ENCODE measurements at regions not wholly inside any gene's neighbourhood (a gene's known extent, or its start where the extent isn't known, plus 50 kb on each side); places are given as distances from the start of the nearest gene placed in this dataset.

GRCh38 chr20:22489626-22490286, 94.6 kb downstream of the FOXA2 start:
- Histone ChIP-seq H3K4me3 (ENCODE audit: insufficient read depth, low read length, poor library complexity, severe bottlenecking) (no peak overlapping the region), H3K9ac (ENCODE audit: low read length) (no peak overlapping the region), H3K79me2 (ENCODE audit: insufficient read depth, low read length) (no peaks in the 10 kb centered on the region), H2AFZ (ENCODE audit: low read depth, low read length, severe bottlenecking) (no peak overlapping the region), H3K27me3 (ENCODE audit: low read length) (no peaks in the 10 kb centered on the region), H3K9me2 (replicated peaks; ENCODE audit: insufficient read depth, low read length) (no peaks in the 10 kb centered on the region), H3K27ac (ENCODE audit: low read depth, low read length) (no peak overlapping the region), H4K20me1 (ENCODE audit: low read depth, low read length) (no peaks in the 10 kb centered on the region), H3K9me3 (ENCODE audit: insufficient read depth, low read length) (no peaks in the 10 kb centered on the region; the same call in 1 of the 2 replicates), H3K36me3 (ENCODE audit: low read length) (no peaks in the 10 kb centered on the region), H3F3A (ENCODE audit: insufficient read depth) (no peaks in the 10 kb centered on the region), H3K4me2 (ENCODE audit: low read depth, low read length, poor library complexity, severe bottlenecking) (no peak overlapping the region)
- no peak for TF ChIP-seq CTCF (IDR thresholded peaks at IDR 0.05; ENCODE audit: insufficient read depth, low read length, poor library complexity, severe bottlenecking)
- no peak for TF ChIP-seq EZH2phosphoT487 (conservative IDR thresholded peaks at IDR 0.05; ENCODE audit: low read length)

GRCh38 chr20:22480336-22480735, 104.0 kb downstream of the FOXA2 start:
- Histone ChIP-seq H3K27ac (ENCODE audit: low read depth, low read length) (no peak overlapping the region), H2AFZ (ENCODE audit: low read depth, low read length, severe bottlenecking) (no peak overlapping the region), H3K27me3 (ENCODE audit: low read length) (no peaks in the 10 kb centered on the region), H4K20me1 (ENCODE audit: low read depth, low read length) (no peaks in the 10 kb centered on the region), H3K4me3 (ENCODE audit: insufficient read depth, low read length, poor library complexity, severe bottlenecking) (no peak overlapping the region), H3F3A (ENCODE audit: insufficient read depth) (no peaks in the 10 kb centered on the region), H3K4me2 (ENCODE audit: low read depth, low read length, poor library complexity, severe bottlenecking) (no peak overlapping the region), H3K79me2 (ENCODE audit: insufficient read depth, low read length) (no peaks in the 10 kb centered on the region), H3K36me3 (ENCODE audit: low read length) (no peaks in the 10 kb centered on the region), H3K9ac (ENCODE audit: low read length) (no peak overlapping the region), H3K9me2 (replicated peaks; ENCODE audit: insufficient read depth, low read length) (no peaks in the 10 kb centered on the region), H3K9me3 (ENCODE audit: insufficient read depth, low read length) (no peaks in the 10 kb centered on the region)
- no peak for TF ChIP-seq CTCF (IDR thresholded peaks at IDR 0.05; ENCODE audit: insufficient read depth, low read length, poor library complexity, severe bottlenecking)
- TF ChIP-seq EZH2phosphoT487 (conservative IDR thresholded peaks at IDR 0.05; ENCODE audit: low read length) = no peak

GRCh38 chr20:22475662-22476061, 108.7 kb downstream of the FOXA2 start:
- Histone ChIP-seq H3K9me2 (replicated peaks; ENCODE audit: insufficient read depth, low read length) (no peaks in the 10 kb centered on the region), H3K79me2 (ENCODE audit: insufficient read depth, low read length) (no peaks in the 10 kb centered on the region), H3K27ac (ENCODE audit: low read depth, low read length) (no peak overlapping the region), H3K9me3 (ENCODE audit: insufficient read depth, low read length) (no peaks in the 10 kb centered on the region; the same call in 1 of the 2 replicates), H3K4me2 (ENCODE audit: low read depth, low read length, poor library complexity, severe bottlenecking) (no peak overlapping the region), H4K20me1 (ENCODE audit: low read depth, low read length) (no peaks in the 10 kb centered on the region), H3K36me3 (ENCODE audit: low read length) (no peaks in the 10 kb centered on the region), H3K27me3 (ENCODE audit: low read length) (no peaks in the 10 kb centered on the region), H3F3A (ENCODE audit: insufficient read depth) (no peaks in the 10 kb centered on the region), H3K4me3 (ENCODE audit: insufficient read depth, low read length, poor library complexity, severe bottlenecking) (no peak overlapping the region), H3K9ac (ENCODE audit: low read length) (no peak overlapping the region), H2AFZ (ENCODE audit: low read depth, low read length, severe bottlenecking) (no peak overlapping the region)
- TF ChIP-seq EZH2phosphoT487 (conservative IDR thresholded peaks at IDR 0.05; ENCODE audit: low read length) = no peak
- TF ChIP-seq CTCF (IDR thresholded peaks at IDR 0.05; ENCODE audit: insufficient read depth, low read length, poor library complexity, severe bottlenecking) = no peak
